Activated naive CD8-positive, alpha-beta T cell treated with anti-CD3 and anti-CD28 coated beads, Interleukin-2, amount 10 ng/mL, durations not matched to agents 7 days and 5 days (primary cell): ENCODE measurements at regions not wholly inside any gene's neighbourhood (a gene's known extent, or its start where the extent isn't known, plus 50 kb on each side); places are given as distances from the start of the nearest gene placed in this dataset.

Source experiments
- ATAC-seq: fragments of 150-1000 bp; cut with Tn5 transposase; one replicate; pipeline ENCODE4 v1.10.0; 2021; ENCODE audit warnings: low read depth, moderate library complexity
- POLR2A ChIA-PET: fragments of 350-600 bp; sonication (Branson Sonifier 250); formaldehyde crosslinking; loops from one replicate; lab custom pipeline; 2021; ENCODE audit warnings: antibody characterized with exemption; lab: Charles Lee
- DNase-seq: peaks from one replicate; pipeline ENCODE4 v3.0.0; 2021
- H3K27ac Mint-ChIP-seq: one replicate; pipeline ENCODE4 v1.8.0; 2022; ENCODE audit warnings: mild to moderate bottlenecking, mixed read lengths
- H3K27me3 Mint-ChIP-seq: one replicate; pipeline ENCODE4 v1.8.0; 2022; ENCODE audit warnings: mild to moderate bottlenecking, moderate library complexity, mixed read lengths
- H3K36me3 Mint-ChIP-seq: one replicate; pipeline ENCODE4 v1.8.0; 2021; ENCODE audit warnings: mild to moderate bottlenecking, mixed read lengths
- H3K4me1 Mint-ChIP-seq: one replicate; pipeline ENCODE4 v1.8.0; 2021; ENCODE audit warnings: mixed read lengths
- H3K4me3 Mint-ChIP-seq: one replicate; pipeline ENCODE4 v1.8.0; 2022; ENCODE audit warnings: mild to moderate bottlenecking, moderate library complexity, mixed read lengths
- H3K9me3 Mint-ChIP-seq: one replicate; pipeline ENCODE4 v1.8.0; 2021; ENCODE audit warnings: mixed read lengths

DNA sequence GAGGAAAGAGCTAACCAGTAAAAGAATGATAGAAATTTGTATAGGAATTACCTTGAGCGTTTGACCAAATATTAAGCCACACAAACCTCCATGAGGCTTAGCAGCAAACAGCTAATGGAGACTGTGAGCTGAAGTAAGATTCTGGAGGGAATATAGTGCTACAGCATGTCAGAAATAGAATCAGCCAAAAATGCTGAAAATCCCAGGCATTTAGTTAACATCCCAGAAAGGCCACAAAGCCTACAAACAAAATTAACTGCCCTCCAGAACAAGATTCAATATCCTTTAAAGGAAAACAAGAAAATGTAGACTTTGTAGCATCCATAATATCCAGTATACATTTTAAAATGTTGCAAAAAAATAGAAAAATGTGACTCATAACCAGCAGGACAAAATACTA is 257.8 kb upstream of the TUSC1 start:
- Mint-ChIP-seq H3K27ac (no peak overlapping the region), H3K27me3 (no peaks in the 10 kb centered on the region), H3K4me1 (no peaks in the 10 kb centered on the region), H3K9me3 (peaks cover 6% of the 10 kb centered on the region), H3K4me3 (no peak overlapping the region), H3K36me3 (no peaks in the 10 kb centered on the region)
- DNase-seq (no peak), ATAC-seq (no peak)
- POLR2A ChIA-PET = no interaction called here

DNA sequence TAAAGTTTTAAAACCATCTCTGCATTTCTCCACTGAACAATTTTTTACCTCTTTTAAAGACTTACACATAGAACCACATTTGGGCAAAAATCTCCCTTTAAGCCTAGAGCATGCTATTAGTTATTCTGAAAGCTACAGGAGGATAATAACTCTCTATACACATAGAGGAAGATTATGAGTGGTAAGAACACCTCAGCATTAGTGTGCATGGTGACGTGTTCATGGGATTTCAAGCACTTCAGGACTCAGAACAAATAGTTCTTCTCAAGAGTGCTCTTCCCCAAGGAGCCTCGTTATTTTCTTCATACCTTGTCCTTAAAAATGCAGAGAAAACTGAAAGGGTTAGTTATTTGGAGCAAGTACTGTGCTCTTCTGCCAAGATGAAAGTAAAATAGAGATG is 256.9 kb upstream of the TUSC1 start:
- no peak for ATAC-seq
- Mint-ChIP-seq H3K9me3 (peaks cover 6% of the 10 kb centered on the region), H3K36me3 (no peaks in the 10 kb centered on the region), H3K4me1 (no peaks in the 10 kb centered on the region), H3K27me3 (no peaks in the 10 kb centered on the region), H3K4me3 (no peak overlapping the region), H3K27ac (no peak overlapping the region)
- DNase-seq = no peak
- POLR2A ChIA-PET = no interaction called here

GRCh38 chr9:25918761-25919160 is 240.5 kb upstream of the TUSC1 start:
- Mint-ChIP-seq H3K36me3 (no peaks in the 10 kb centered on the region), H3K27ac (no peak overlapping the region), H3K9me3 (peaks cover 8% of the 10 kb centered on the region), H3K4me1 (no peaks in the 10 kb centered on the region), H3K27me3 (no peaks in the 10 kb centered on the region), H3K4me3 (no peak overlapping the region)
- DNase-seq (no peak), ATAC-seq (no peak)
- POLR2A ChIA-PET = no interaction called here

GRCh38 chr9:25917731-25918362 is 239.6 kb upstream of the TUSC1 start:
- POLR2A ChIA-PET = no interaction called here
- no peaks in the 10 kb centered on the region for H3K36me3 Mint-ChIP-seq
- DNase-seq (no peak), ATAC-seq (no peak)
- H3K27ac Mint-ChIP-seq = no peak overlapping the region
- no peaks in the 10 kb centered on the region for H3K4me1 Mint-ChIP-seq
- no peaks in the 10 kb centered on the region for H3K27me3 Mint-ChIP-seq
- peaks cover 7% of the 10 kb centered on the region for H3K9me3 Mint-ChIP-seq
- H3K4me3 Mint-ChIP-seq = no peak overlapping the region

DNA sequence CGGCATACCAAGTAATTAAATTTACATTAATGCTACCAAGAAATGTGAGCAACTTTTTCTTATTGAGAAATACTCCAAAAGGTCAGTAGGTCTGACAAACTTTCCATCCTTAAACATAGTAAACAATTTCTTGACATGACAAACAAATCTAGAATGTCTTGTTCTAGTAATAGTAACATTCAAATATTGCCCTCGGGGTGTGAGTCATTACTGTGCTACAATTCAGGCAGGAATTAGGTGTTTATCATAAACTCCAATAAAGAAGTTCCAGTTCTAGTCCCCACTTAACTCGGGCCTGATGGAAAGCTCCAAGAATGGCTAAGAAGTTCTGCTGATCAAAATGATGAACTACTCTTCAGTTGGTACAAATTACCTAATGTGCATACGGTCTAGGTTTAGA is 235.6 kb upstream of the TUSC1 start:
- ATAC-seq (no peak), DNase-seq (no peak)
- Mint-ChIP-seq H3K27me3 (no peaks in the 10 kb centered on the region), H3K27ac (no peak overlapping the region), H3K36me3 (no peaks in the 10 kb centered on the region), H3K4me1 (no peaks in the 10 kb centered on the region), H3K4me3 (no peak overlapping the region), H3K9me3 (no peaks in the 10 kb centered on the region)
- POLR2A ChIA-PET = no interaction called here

- Mint-ChIP-seq H3K27me3 (no peaks in the 10 kb centered on the region), H3K9me3 (peaks cover 5% of the 10 kb centered on the region), H3K36me3 (no peaks in the 10 kb centered on the region)
Observed at GRCh38 chr9:25904701-25905100, 226.5 kb upstream of the TUSC1 start.

GRCh38 chr9:25891527-25891926 is 213.3 kb upstream of the TUSC1 start:
- H3K36me3 Mint-ChIP-seq = no peaks in the 10 kb centered on the region
- H3K27me3 Mint-ChIP-seq = no peaks in the 10 kb centered on the region
- POLR2A ChIA-PET = no interaction called here
- H3K27ac Mint-ChIP-seq = no peak overlapping the region
- H3K9me3 Mint-ChIP-seq = peaks cover 14% of the 10 kb centered on the region
- DNase-seq = no peak
- no peaks in the 10 kb centered on the region for H3K4me1 Mint-ChIP-seq
- H3K4me3 Mint-ChIP-seq = no peak overlapping the region
- ATAC-seq = no peak

More at GRCh38 chr9:25904701-25905100, 226.5 kb upstream of the TUSC1 start:
- ATAC-seq (no peak), DNase-seq (no peak)
- no peak overlapping the region for H3K4me3 Mint-ChIP-seq
- H3K27ac Mint-ChIP-seq = no peak overlapping the region
- H3K4me1 Mint-ChIP-seq = no peaks in the 10 kb centered on the region
- POLR2A ChIA-PET = no interaction called here

DNA sequence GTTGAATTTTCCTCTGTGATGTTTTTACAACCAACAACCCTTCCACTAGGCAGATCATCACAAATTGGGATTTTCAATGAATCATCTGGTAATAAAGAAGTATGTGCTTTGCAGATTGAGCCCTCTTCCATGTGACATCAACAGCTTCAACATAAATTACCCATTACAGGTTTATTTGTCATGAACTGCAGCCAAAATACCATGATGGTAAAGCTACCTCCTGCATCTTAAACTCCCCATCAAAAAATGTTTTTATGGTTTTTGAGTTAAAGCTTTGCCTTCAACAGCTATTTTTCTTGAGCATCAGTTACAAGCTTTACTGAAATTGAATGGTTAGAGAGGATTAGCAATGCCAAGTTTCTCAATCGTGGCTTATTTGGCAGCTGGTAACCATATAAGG is 211.4 kb upstream of the TUSC1 start:
- Mint-ChIP-seq H3K4me3 (no peak overlapping the region), H3K27me3 (no peaks in the 10 kb centered on the region), H3K4me1 (no peaks in the 10 kb centered on the region), H3K9me3 (peaks cover 14% of the 10 kb centered on the region), H3K36me3 (no peaks in the 10 kb centered on the region), H3K27ac (no peak overlapping the region)
- DNase-seq (no peak), ATAC-seq (no peak)
- POLR2A ChIA-PET = no interaction called here

DNA sequence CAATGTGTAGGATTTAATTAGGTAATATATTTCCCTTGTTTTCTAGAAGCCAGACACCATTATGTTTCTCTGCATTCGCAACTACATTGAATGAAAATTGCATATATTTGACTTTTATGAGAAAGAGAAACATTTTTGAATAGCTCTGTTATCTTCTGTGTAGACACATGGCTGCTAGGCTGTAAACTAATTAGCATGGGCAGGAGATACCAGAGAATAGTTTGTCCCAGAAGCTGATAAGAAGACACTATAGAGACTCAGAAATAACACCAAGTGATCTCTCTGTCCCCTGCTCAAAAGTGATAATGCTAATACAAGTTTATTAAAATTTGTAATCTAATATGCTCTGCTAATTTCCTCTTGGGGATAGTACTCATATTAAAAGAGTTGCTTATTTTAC is 198.0 kb upstream of the TUSC1 start:
- POLR2A ChIA-PET = no interaction called here
- DNase-seq (no peak), ATAC-seq (no peak)
- Mint-ChIP-seq H3K9me3 (peaks cover 2% of the 10 kb centered on the region), H3K36me3 (no peaks in the 10 kb centered on the region), H3K27ac (no peak overlapping the region), H3K4me1 (no peaks in the 10 kb centered on the region), H3K27me3 (no peaks in the 10 kb centered on the region), H3K4me3 (no peak overlapping the region)

- no peaks in the 10 kb centered on the region for H3K36me3 Mint-ChIP-seq
- H3K27me3 Mint-ChIP-seq = no peaks in the 10 kb centered on the region
- no peaks in the 10 kb centered on the region for H3K4me1 Mint-ChIP-seq
- H3K27ac Mint-ChIP-seq = no peak overlapping the region
- no peak overlapping the region for H3K4me3 Mint-ChIP-seq
- no peak for ATAC-seq
- POLR2A ChIA-PET = no interaction called here
- DNase-seq = no peak
- H3K9me3 Mint-ChIP-seq = peaks cover 8% of the 10 kb centered on the region
Observed at GRCh38 chr9:25864509-25864908, 186.3 kb upstream of the TUSC1 start.

DNA sequence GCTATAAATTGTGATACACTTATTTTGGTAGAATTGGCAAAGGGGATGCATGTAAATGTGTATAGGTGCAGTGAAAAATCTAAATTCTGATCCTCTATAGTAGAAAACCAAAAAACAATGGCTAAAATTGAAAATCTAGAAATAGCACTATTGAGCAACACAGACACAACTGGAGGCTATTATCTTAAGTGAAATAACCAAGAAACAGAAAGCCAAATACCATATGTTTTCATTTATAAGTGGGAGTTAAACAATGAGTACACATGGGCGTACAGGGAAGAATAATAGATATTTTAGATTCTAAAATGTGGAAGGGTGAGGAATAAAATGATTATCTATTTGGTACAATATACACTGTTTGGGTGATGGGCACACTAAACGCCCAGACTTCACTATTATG is 183.2 kb upstream of the TUSC1 start:
- DNase-seq (no peak), ATAC-seq (no peak)
- Mint-ChIP-seq H3K27me3 (no peaks in the 10 kb centered on the region), H3K36me3 (no peaks in the 10 kb centered on the region), H3K27ac (no peak overlapping the region), H3K9me3 (peaks cover 4% of the 10 kb centered on the region), H3K4me3 (no peak overlapping the region), H3K4me1 (no peaks in the 10 kb centered on the region)
- POLR2A ChIA-PET = no interaction called here

DNA sequence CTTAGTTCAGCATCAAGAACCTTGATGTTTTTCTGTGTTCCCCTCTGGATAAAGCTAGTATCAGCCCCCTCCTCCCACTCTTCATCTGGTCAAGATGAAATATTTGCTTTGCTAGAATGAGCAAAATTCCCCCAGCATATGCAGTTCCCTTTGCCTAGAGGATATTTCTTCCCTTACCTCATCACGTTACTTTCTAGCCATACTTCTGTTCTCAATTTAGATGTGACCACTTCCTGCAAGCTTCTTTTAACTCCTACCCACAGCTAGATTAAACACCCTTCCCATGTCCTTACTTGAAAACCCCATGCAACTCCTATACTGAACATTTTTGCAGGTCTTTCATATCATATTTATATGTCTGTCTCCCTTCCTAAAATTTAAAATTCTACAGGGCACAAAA is 178.9 kb upstream of the TUSC1 start:
- Mint-ChIP-seq H3K9me3 (peaks cover 6% of the 10 kb centered on the region), H3K36me3 (no peaks in the 10 kb centered on the region), H3K27me3 (no peaks in the 10 kb centered on the region), H3K4me3 (no peak overlapping the region), H3K4me1 (no peaks in the 10 kb centered on the region), H3K27ac (no peak overlapping the region)
- ATAC-seq = no peak
- POLR2A ChIA-PET = no interaction called here
- no peak for DNase-seq

DNA sequence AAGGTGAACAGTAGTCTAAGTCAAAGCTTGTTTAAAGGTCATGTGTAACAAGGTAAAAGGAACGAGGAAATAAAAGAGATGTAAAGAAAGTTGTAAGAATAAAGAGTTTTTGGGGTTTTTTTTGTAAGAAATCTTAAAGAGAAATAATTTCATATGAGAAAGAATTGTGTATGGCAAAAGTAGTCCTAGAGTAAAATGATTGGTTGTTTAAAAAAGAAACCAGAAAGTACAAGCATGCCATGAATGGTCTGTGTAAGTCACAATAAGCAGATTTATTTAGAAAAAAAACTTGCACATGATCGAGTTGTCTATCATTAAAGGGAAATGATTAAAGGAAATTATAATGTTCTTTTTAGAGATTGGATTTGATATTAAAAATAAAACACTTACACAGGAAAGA is 172.6 kb upstream of the TUSC1 start:
- H3K4me3 Mint-ChIP-seq = no peak overlapping the region

GRCh38 chr9:25845867-25846266 is 167.6 kb upstream of the TUSC1 start:
- DNase-seq (no peak), ATAC-seq (no peak)
- Mint-ChIP-seq H3K4me1 (no peaks in the 10 kb centered on the region), H3K27ac (no peak overlapping the region), H3K9me3 (peaks cover 2% of the 10 kb centered on the region), H3K36me3 (no peaks in the 10 kb centered on the region), H3K27me3 (no peaks in the 10 kb centered on the region), H3K4me3 (no peak overlapping the region)
- POLR2A ChIA-PET = no interaction called here

More for the DNA sequence above, 172.6 kb upstream of the TUSC1 start:
- no peaks in the 10 kb centered on the region for H3K4me1 Mint-ChIP-seq
- H3K9me3 Mint-ChIP-seq = peaks cover 8% of the 10 kb centered on the region
- ATAC-seq (no peak), DNase-seq (no peak)
- POLR2A ChIA-PET = no interaction called here
- H3K27ac Mint-ChIP-seq = no peak overlapping the region
- H3K36me3 Mint-ChIP-seq = no peaks in the 10 kb centered on the region
- no peaks in the 10 kb centered on the region for H3K27me3 Mint-ChIP-seq

DNA sequence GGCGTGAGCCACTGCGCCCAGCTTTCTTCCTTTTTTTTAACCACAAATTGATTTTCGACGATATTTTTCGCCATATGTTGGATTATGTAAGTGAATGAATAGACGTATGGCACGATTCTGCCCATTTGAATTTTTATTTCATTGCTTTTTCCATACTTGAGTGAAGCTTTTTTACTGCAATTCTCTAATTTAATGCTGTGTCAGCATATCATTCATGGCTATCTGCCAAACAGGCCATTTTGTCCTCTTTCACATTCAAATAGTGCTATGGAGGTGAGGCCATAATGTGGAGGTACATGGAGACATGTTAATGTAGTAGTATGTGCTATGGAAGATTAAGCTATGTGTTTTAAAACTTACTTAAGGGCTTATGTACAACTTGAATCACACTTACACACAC is 152.1 kb upstream of the TUSC1 start:
- no peak overlapping the region for H3K4me3 Mint-ChIP-seq
- POLR2A ChIA-PET = no interaction called here
- H3K27ac Mint-ChIP-seq = no peak overlapping the region
- H3K4me1 Mint-ChIP-seq = no peaks in the 10 kb centered on the region
- DNase-seq (no peak), ATAC-seq (no peak)
- peaks cover 8% of the 10 kb centered on the region for H3K9me3 Mint-ChIP-seq
- no peaks in the 10 kb centered on the region for H3K36me3 Mint-ChIP-seq
- H3K27me3 Mint-ChIP-seq = no peaks in the 10 kb centered on the region
